ENCODE measurements at regions not wholly inside any gene's neighbourhood (a gene's known extent, or its start where the extent isn't known, plus 50 kb on each side); places are given as distances from the start of the nearest gene placed in this dataset.

DNA sequence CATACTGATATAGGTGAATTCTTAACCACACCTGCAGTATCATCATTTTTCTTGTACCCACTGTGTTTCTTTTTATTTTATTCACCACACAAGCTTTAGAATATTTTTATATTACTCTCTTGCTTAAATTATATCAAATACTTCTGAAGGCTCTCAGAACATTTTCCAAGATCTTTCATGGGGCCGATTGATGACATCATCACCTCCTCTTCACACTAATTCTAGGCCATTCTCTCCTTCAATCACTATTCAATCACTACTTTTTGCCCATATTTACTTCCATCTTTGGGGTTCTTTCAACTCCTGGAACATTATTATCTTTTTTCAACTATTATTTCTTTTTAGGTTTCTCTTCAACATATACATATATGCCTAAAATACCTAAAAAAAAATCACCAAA, 1438.8 kb upstream of the ALCAM start:
- no peaks in the 10 kb centered on the region for H3K36me3 Mint-ChIP-seq (ENCODE audit: unreplicated experiment)

DNA sequence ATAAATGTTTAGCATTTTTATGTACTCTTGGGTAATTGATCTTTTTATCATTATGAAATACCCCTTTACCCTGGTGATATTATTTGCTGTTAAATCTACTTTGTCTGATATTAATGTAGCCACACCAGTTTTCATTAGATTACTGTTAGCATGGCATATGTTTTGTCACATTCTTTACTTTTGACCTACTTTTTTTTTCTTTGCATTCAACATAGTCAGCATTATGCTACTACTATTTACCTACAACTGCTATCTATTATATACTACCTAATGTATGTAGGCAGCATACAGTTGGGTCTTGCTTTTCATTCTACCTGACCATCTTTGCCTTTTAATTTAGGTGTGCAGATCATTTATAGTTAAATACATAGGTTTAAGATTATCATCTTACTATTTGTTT, 1429.6 kb upstream of the ALCAM start:
- Mint-ChIP-seq H3K9me3 (ENCODE audit: unreplicated experiment) (peaks cover 10% of the 10 kb centered on the region), H3K36me3 (ENCODE audit: unreplicated experiment) (no peaks in the 10 kb centered on the region), H3K27ac (ENCODE audit: unreplicated experiment) (no peak overlapping the region), H3K27me3 (ENCODE audit: unreplicated experiment) (peaks cover 50% of the 10 kb centered on the region), H3K4me3 (ENCODE audit: unreplicated experiment) (no peak overlapping the region), H3K4me1 (ENCODE audit: unreplicated experiment) (no peaks in the 10 kb centered on the region)
- no peak for DNase-seq (ENCODE audit: extremely low spot score, unreplicated experiment)
- TF ChIP-seq, protein P1, sequence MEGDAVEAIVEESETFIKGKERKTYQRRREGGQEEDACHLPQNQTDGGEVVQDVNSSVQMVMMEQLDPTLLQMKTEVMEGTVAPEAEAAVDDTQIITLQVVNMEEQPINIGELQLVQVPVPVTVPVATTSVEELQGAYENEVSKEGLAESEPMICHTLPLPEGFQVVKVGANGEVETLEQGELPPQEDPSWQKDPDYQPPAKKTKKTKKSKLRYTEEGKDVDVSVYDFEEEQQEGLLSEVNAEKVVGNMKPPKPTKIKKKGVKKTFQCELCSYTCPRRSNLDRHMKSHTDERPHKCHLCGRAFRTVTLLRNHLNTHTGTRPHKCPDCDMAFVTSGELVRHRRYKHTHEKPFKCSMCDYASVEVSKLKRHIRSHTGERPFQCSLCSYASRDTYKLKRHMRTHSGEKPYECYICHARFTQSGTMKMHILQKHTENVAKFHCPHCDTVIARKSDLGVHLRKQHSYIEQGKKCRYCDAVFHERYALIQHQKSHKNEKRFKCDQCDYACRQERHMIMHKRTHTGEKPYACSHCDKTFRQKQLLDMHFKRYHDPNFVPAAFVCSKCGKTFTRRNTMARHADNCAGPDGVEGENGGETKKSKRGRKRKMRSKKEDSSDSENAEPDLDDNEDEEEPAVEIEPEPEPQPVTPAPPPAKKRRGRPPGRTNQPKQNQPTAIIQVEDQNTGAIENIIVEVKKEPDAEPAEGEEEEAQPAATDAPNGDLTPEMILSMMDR (IDR thresholded peaks at IDR 0.05): no peak

More for the DNA sequence above, 1438.8 kb upstream of the ALCAM start:
- no peak for DNase-seq (ENCODE audit: extremely low spot score, unreplicated experiment)
- Mint-ChIP-seq H3K27ac (ENCODE audit: unreplicated experiment) (no peak overlapping the region), H3K4me3 (ENCODE audit: unreplicated experiment) (no peak overlapping the region), H3K9me3 (ENCODE audit: unreplicated experiment) (peaks cover 13% of the 10 kb centered on the region), H3K4me1 (ENCODE audit: unreplicated experiment) (no peaks in the 10 kb centered on the region), H3K27me3 (ENCODE audit: unreplicated experiment) (peaks cover 4% of the 10 kb centered on the region)
- TF ChIP-seq, protein P1 (IDR thresholded peaks at IDR 0.05): no peak

DNA sequence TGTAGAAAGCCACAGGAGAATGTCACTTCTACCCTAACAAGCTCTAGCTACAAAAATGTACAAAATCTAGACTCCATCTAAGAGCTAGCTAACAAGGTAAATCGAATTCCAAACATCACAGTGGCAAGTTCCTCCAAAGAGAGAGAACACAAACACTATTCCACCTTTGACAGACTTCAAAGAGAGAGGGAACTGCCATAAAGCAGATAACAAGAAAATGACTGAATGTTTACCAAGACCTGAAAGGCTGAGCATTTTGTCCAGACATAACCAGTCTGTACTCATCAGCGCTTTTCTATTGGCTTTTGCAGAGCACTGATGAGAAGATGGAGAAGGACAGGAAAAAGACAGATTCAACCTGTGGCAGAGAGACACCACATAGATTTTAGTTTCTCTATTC, 1419.6 kb upstream of the ALCAM start:
- H3K4me3 Mint-ChIP-seq (ENCODE audit: unreplicated experiment): no peak overlapping the region
- H3K4me1 Mint-ChIP-seq (ENCODE audit: unreplicated experiment): no peaks in the 10 kb centered on the region
- no peak for DNase-seq (ENCODE audit: extremely low spot score, unreplicated experiment)
- no peaks in the 10 kb centered on the region for H3K36me3 Mint-ChIP-seq (ENCODE audit: unreplicated experiment)
- H3K27me3 Mint-ChIP-seq (ENCODE audit: unreplicated experiment): peaks cover 7% of the 10 kb centered on the region
- H3K9me3 Mint-ChIP-seq (ENCODE audit: unreplicated experiment): no peaks in the 10 kb centered on the region
- H3K27ac Mint-ChIP-seq (ENCODE audit: unreplicated experiment): no peak overlapping the region
- TF ChIP-seq, protein P1 (IDR thresholded peaks at IDR 0.05): no peak

DNA sequence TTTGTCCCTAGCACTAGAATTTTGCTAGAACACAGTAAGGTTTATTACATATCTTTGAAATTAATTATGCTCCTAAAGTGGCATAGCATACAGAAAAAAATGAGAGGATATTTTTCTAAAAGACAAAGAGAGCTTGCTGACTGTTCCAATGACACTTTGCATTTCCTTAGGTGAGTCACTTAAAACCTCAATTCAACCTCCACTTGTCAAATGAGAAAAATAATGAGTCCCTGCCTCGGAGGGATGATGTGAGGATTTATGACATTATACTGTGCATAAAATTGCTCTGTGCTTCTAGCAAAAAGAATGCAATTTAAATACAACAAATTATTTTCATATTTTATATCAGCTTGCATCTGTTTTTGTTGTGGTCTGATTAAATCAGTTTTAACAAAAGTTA, 1417.0 kb upstream of the ALCAM start:
- Mint-ChIP-seq H3K4me3 (ENCODE audit: unreplicated experiment) (no peak overlapping the region), H3K27ac (ENCODE audit: unreplicated experiment) (no peak overlapping the region), H3K27me3 (ENCODE audit: unreplicated experiment) (peaks cover 4% of the 10 kb centered on the region), H3K36me3 (ENCODE audit: unreplicated experiment) (no peaks in the 10 kb centered on the region), H3K4me1 (ENCODE audit: unreplicated experiment) (no peaks in the 10 kb centered on the region), H3K9me3 (ENCODE audit: unreplicated experiment) (no peaks in the 10 kb centered on the region)
- TF ChIP-seq, protein P1 (IDR thresholded peaks at IDR 0.05): no peak
- DNase-seq (ENCODE audit: extremely low spot score, unreplicated experiment): no peak

DNA sequence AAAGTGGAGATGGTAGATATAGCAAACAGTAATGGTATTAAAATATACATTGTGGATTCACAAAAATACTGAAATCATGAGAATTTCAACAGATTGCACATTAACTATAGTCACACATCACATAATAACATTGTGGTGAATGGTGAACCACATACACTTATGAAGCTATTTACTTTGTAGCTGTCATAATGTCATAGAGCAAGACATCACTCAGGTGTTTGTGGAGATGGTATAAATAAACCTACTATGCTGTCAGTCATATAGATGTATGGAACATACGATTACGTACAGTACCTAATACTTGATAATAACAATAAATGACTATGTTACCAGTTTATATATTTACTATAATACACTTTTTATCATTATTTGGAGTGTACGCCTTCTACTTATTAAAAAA, 1416.0 kb upstream of the ALCAM start:
- Mint-ChIP-seq H3K27ac (ENCODE audit: unreplicated experiment) (no peak overlapping the region), H3K4me1 (ENCODE audit: unreplicated experiment) (no peaks in the 10 kb centered on the region), H3K4me3 (ENCODE audit: unreplicated experiment) (no peak overlapping the region), H3K9me3 (ENCODE audit: unreplicated experiment) (no peaks in the 10 kb centered on the region), H3K36me3 (ENCODE audit: unreplicated experiment) (no peaks in the 10 kb centered on the region), H3K27me3 (ENCODE audit: unreplicated experiment) (peaks cover 4% of the 10 kb centered on the region)
- DNase-seq (ENCODE audit: extremely low spot score, unreplicated experiment): no peak
- TF ChIP-seq, protein P1 (IDR thresholded peaks at IDR 0.05): no peak
